ENCODE measurements at regions not wholly inside any gene's neighbourhood (a gene's known extent, or its start where the extent isn't known, plus 50 kb on each side); places are given as distances from the start of the nearest gene placed in this dataset.

DNA sequence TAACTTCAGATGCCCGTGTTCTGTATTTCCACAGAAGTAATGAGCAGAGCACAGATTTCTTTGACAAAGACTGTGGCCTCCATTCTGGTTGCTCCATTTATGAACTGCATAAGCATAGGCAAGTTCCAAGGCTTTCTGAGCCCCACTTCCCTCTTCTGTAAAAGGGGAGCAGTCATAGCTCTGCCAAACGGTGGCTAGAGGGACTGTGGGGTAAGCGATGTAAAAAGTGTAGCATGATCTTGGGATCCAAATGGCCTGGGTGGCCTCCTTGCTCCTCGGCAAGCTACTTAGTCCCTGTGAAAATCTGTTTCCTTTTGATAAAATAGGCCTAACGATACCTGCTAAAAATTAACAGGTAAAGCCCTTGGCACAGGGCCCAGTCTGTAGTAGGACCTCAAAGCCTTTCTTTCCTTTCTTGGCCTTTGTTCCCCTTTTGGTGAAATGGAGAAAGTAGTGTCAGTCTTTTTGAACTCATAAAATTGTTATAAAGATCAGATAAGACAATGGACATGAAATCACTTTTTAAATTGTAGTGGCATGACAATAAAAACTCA is 646.6 kb downstream of the ACTL7B start:
- H3K14ac ChIP-seq (replicated peaks; ENCODE audit: low read depth, low read length), result no peak overlapping the region
- ChIA-PET POLR2A (ENCODE audit: unreplicated experiment) (no interaction called here), CTCF (no interaction called here)
- H3K27me3 ChIP-seq (ENCODE audit: control insufficient read depth, insufficient read depth, low read length), result no peaks in the 10 kb centered on the region
- ATAC-seq (ENCODE audit: low read depth), result no peak
- no peak overlapping the region for H2BK120ac ChIP-seq (ENCODE audit: low read depth, low read length)
- H4K91ac ChIP-seq (ENCODE audit: insufficient read depth, low read depth, low read length), result no peak overlapping the region
- H2AFZ ChIP-seq (replicated peaks; ENCODE audit: low read length, poor library complexity), result no peak overlapping the region
- TF ChIP-seq SMC3 (IDR thresholded peaks at IDR 0.05; ENCODE audit: low read depth, low read length) (no peak), NFE2L2 (IDR thresholded peaks at IDR 0.05; ENCODE audit: low read depth, low read length) (no peak), FOS (IDR thresholded peaks at IDR 0.05; ENCODE audit: low read depth, low read length) (no peak), MXI1 (IDR thresholded peaks at IDR 0.05; ENCODE audit: borderline replicate concordance, low read depth, low read length) (no peak)
- TF ChIP-seq, protein P1, sequence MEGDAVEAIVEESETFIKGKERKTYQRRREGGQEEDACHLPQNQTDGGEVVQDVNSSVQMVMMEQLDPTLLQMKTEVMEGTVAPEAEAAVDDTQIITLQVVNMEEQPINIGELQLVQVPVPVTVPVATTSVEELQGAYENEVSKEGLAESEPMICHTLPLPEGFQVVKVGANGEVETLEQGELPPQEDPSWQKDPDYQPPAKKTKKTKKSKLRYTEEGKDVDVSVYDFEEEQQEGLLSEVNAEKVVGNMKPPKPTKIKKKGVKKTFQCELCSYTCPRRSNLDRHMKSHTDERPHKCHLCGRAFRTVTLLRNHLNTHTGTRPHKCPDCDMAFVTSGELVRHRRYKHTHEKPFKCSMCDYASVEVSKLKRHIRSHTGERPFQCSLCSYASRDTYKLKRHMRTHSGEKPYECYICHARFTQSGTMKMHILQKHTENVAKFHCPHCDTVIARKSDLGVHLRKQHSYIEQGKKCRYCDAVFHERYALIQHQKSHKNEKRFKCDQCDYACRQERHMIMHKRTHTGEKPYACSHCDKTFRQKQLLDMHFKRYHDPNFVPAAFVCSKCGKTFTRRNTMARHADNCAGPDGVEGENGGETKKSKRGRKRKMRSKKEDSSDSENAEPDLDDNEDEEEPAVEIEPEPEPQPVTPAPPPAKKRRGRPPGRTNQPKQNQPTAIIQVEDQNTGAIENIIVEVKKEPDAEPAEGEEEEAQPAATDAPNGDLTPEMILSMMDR (conservative IDR thresholded peaks at IDR 0.05; ENCODE audit: low read depth, low read length), result no peak
- TF ChIP-seq, protein P2, sequence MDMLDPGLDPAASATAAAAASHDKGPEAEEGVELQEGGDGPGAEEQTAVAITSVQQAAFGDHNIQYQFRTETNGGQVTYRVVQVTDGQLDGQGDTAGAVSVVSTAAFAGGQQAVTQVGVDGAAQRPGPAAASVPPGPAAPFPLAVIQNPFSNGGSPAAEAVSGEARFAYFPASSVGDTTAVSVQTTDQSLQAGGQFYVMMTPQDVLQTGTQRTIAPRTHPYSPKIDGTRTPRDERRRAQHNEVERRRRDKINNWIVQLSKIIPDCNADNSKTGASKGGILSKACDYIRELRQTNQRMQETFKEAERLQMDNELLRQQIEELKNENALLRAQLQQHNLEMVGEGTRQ (IDR thresholded peaks at IDR 0.05; ENCODE audit: low read depth, low read length), result no peak
- no peak overlapping the region for H3K56ac ChIP-seq (ENCODE audit: extremely low read depth, insufficient read depth, low read length)
- H3K27ac ChIP-seq (ENCODE audit: insufficient read depth, low read length), result no peak overlapping the region
- no peaks in the 10 kb centered on the region for H3K9me3 ChIP-seq (ENCODE audit: control insufficient read depth, insufficient read depth, low read length)
- H4K8ac ChIP-seq (ENCODE audit: low read depth in 2 of 2, low read length in 2 of 2), result no peak overlapping the region
- H3K79me1 ChIP-seq (ENCODE audit: low read depth in 1 of 2, low read length in 2 of 2), result no peaks in the 10 kb centered on the region
- intact Hi-C loops (cut with micrococcal nuclease) (no loop called here), in situ Hi-C loops (cut with MboI; ENCODE audit: low sequenced_read_pairs) (no loop called here), dilution Hi-C loops (cut with HindIII; ENCODE audit: low sequenced_read_pairs, unreplicated experiment) (no loop called here)
- H3K4ac ChIP-seq (ENCODE audit: low read depth, low read length), result no peak overlapping the region
- no peak overlapping the region for H2BK15ac ChIP-seq (ENCODE audit: low read depth, low read length)
- no CpG with 5 or more reads among the region's 5 CpGs for WGBS, 2 experiments (ENCODE audit: extremely low coverage in 2 of 2, insufficient read length in 1 of 2)
- no TSS peak for BruUV-seq (replicated peaks)
- H2BK5ac ChIP-seq (ENCODE audit: low read depth, low read length, poor library complexity, severe bottlenecking), result no peak overlapping the region
- H2AK5ac ChIP-seq (ENCODE audit: low read depth, low read length), result no peak overlapping the region
- H3K4me3 ChIP-seq (ENCODE audit: insufficient read depth, low read depth, low read length), result no peak overlapping the region
- no peak overlapping the region for H3K23ac ChIP-seq (ENCODE audit: low read depth, low read length)
- H4K20me1 ChIP-seq (ENCODE audit: insufficient read depth, low read length), result no peaks in the 10 kb centered on the region
- H3K36me3 ChIP-seq (ENCODE audit: control insufficient read depth, insufficient read depth, low read length), result no peaks in the 10 kb centered on the region
- H3K9ac ChIP-seq (ENCODE audit: low read depth, low read length), result no peak overlapping the region
- no peak overlapping the region for H3K4me2 ChIP-seq (ENCODE audit: low read depth, low read length)
- no peaks in the 10 kb centered on the region for H3K4me1 ChIP-seq (ENCODE audit: control insufficient read depth, insufficient read depth, low read length)
- no peaks in the 10 kb centered on the region for H3K9me1 ChIP-seq (ENCODE audit: insufficient read depth, low read length)
- H2BK20ac ChIP-seq (ENCODE audit: low read depth, low read length), result no peak overlapping the region
- H3K18ac ChIP-seq (ENCODE audit: low read depth, low read length), result no peak overlapping the region
- H2AK9ac ChIP-seq (replicated peaks; ENCODE audit: low read depth, low read length, poor library complexity), result no peak overlapping the region
- no peak overlapping the region for H4K5ac ChIP-seq (ENCODE audit: low read depth, low read length)
- no peak for DNase-seq
